Activated naive CD8-positive, alpha-beta T cell treated with anti-CD3 and anti-CD28 coated beads for 36 hours (primary cell): ENCODE measurements at regions not wholly inside any gene's neighbourhood (a gene's known extent, or its start where the extent isn't known, plus 50 kb on each side); places are given as distances from the start of the nearest gene placed in this dataset.

Experiments used
- DNase-seq: peaks from one replicate; pipeline ENCODE4 v3.0.0; 2021
- H3K27ac Mint-ChIP-seq: one replicate; pipeline ENCODE4 v1.8.0; 2022; ENCODE audit warnings: mild to moderate bottlenecking, moderate library complexity, mixed read lengths
- H3K27me3 Mint-ChIP-seq: one replicate; pipeline ENCODE4 v1.8.0; 2022; ENCODE audit warnings: mild to moderate bottlenecking, mixed read lengths
- H3K36me3 Mint-ChIP-seq: one replicate; pipeline ENCODE4 v1.8.0; 2021; ENCODE audit warnings: mild to moderate bottlenecking, mixed read lengths
- H3K4me1 Mint-ChIP-seq: one replicate; pipeline ENCODE4 v1.8.0; 2021; ENCODE audit warnings: mixed read lengths
- H3K4me3 Mint-ChIP-seq: one replicate; pipeline ENCODE4 v1.8.0; 2022; ENCODE audit warnings: mild to moderate bottlenecking, moderate library complexity, mixed read lengths
- H3K9me3 Mint-ChIP-seq: one replicate; pipeline ENCODE4 v1.8.0; 2022; ENCODE audit warnings: mixed read lengths

- no peaks in the 10 kb centered on the region for H3K27me3 Mint-ChIP-seq
- no peak overlapping the region for H3K27ac Mint-ChIP-seq
- no peak for DNase-seq
- H3K4me3 Mint-ChIP-seq = no peak overlapping the region
- no peaks in the 10 kb centered on the region for H3K9me3 Mint-ChIP-seq
- H3K4me1 Mint-ChIP-seq = no peaks in the 10 kb centered on the region
- no peaks in the 10 kb centered on the region for H3K36me3 Mint-ChIP-seq
Observed at GRCh38 chr1:218851586-218851985, 322.1 kb upstream of the LYPLAL1 start.

GRCh38 chr1:218852527-218852926, 321.2 kb upstream of the LYPLAL1 start:
- H3K9me3 Mint-ChIP-seq = no peaks in the 10 kb centered on the region

GRCh38 chr1:218863987-218864386, 309.7 kb upstream of the LYPLAL1 start:
- Mint-ChIP-seq H3K4me3 (no peak overlapping the region), H3K27me3 (no peaks in the 10 kb centered on the region), H3K4me1 (no peaks in the 10 kb centered on the region), H3K9me3 (peaks cover 1% of the 10 kb centered on the region), H3K36me3 (no peaks in the 10 kb centered on the region), H3K27ac (no peak overlapping the region)
- no peak for DNase-seq

More at GRCh38 chr1:218852527-218852926, 321.2 kb upstream of the LYPLAL1 start:
- no peak for DNase-seq
- no peak overlapping the region for H3K27ac Mint-ChIP-seq
- no peaks in the 10 kb centered on the region for H3K27me3 Mint-ChIP-seq
- no peak overlapping the region for H3K4me3 Mint-ChIP-seq
- H3K4me1 Mint-ChIP-seq = no peaks in the 10 kb centered on the region
- no peaks in the 10 kb centered on the region for H3K36me3 Mint-ChIP-seq

GRCh38 chr1:218865591-218865990, 308.1 kb upstream of the LYPLAL1 start:
- Mint-ChIP-seq H3K4me3 (no peak overlapping the region), H3K9me3 (peaks cover 1% of the 10 kb centered on the region), H3K27me3 (no peaks in the 10 kb centered on the region), H3K4me1 (no peaks in the 10 kb centered on the region), H3K27ac (no peak overlapping the region), H3K36me3 (no peaks in the 10 kb centered on the region)
- no peak for DNase-seq

GRCh38 chr1:218866507-218866906, 307.2 kb upstream of the LYPLAL1 start:
- H3K36me3 Mint-ChIP-seq = no peaks in the 10 kb centered on the region
- H3K4me3 Mint-ChIP-seq = no peak overlapping the region
- no peak for DNase-seq
- peaks cover 1% of the 10 kb centered on the region for H3K9me3 Mint-ChIP-seq
- no peak overlapping the region for H3K27ac Mint-ChIP-seq
- H3K4me1 Mint-ChIP-seq = no peaks in the 10 kb centered on the region
- no peaks in the 10 kb centered on the region for H3K27me3 Mint-ChIP-seq

GRCh38 chr1:218867066-218867465, 306.6 kb upstream of the LYPLAL1 start:
- DNase-seq = no peak
- Mint-ChIP-seq H3K9me3 (peaks cover 1% of the 10 kb centered on the region), H3K4me3 (no peak overlapping the region), H3K27me3 (no peaks in the 10 kb centered on the region), H3K4me1 (no peaks in the 10 kb centered on the region), H3K27ac (no peak overlapping the region), H3K36me3 (no peaks in the 10 kb centered on the region)

GRCh38 chr1:218867941-218868626, 305.6 kb upstream of the LYPLAL1 start:
- H3K4me3 Mint-ChIP-seq = no peak overlapping the region
- no peaks in the 10 kb centered on the region for H3K36me3 Mint-ChIP-seq
- H3K27ac Mint-ChIP-seq = no peak overlapping the region
- H3K27me3 Mint-ChIP-seq = no peaks in the 10 kb centered on the region
- no peak for DNase-seq
- no peaks in the 10 kb centered on the region for H3K4me1 Mint-ChIP-seq
- H3K9me3 Mint-ChIP-seq = peaks cover 1% of the 10 kb centered on the region

- Mint-ChIP-seq H3K27me3 (no peaks in the 10 kb centered on the region), H3K4me3 (no peak overlapping the region), H3K9me3 (peaks cover 1% of the 10 kb centered on the region), H3K27ac (no peak overlapping the region), H3K36me3 (no peaks in the 10 kb centered on the region), H3K4me1 (no peaks in the 10 kb centered on the region)
- no peak for DNase-seq
Observed at GRCh38 chr1:218869276-218869675, 304.4 kb upstream of the LYPLAL1 start.

GRCh38 chr1:218872026-218872425, 301.7 kb upstream of the LYPLAL1 start:
- Mint-ChIP-seq H3K36me3 (no peaks in the 10 kb centered on the region), H3K4me3 (no peak overlapping the region), H3K27ac (no peak overlapping the region), H3K9me3 (no peaks in the 10 kb centered on the region), H3K27me3 (no peaks in the 10 kb centered on the region), H3K4me1 (no peaks in the 10 kb centered on the region)
- no peak for DNase-seq

- DNase-seq = no peak
- Mint-ChIP-seq H3K27me3 (no peaks in the 10 kb centered on the region), H3K4me3 (no peak overlapping the region)
Observed at GRCh38 chr1:218872928-218873327, 300.8 kb upstream of the LYPLAL1 start.

GRCh38 chr1:218874313-218874712, 299.4 kb upstream of the LYPLAL1 start:
- H3K4me3 Mint-ChIP-seq = no peak overlapping the region

More at GRCh38 chr1:218872928-218873327, 300.8 kb upstream of the LYPLAL1 start:
- Mint-ChIP-seq H3K9me3 (no peaks in the 10 kb centered on the region), H3K36me3 (no peaks in the 10 kb centered on the region), H3K27ac (no peak overlapping the region), H3K4me1 (no peaks in the 10 kb centered on the region)

GRCh38 chr1:218874801-218875400, 298.8 kb upstream of the LYPLAL1 start:
- no peak for DNase-seq
- Mint-ChIP-seq H3K9me3 (no peaks in the 10 kb centered on the region), H3K36me3 (no peaks in the 10 kb centered on the region), H3K27me3 (no peaks in the 10 kb centered on the region), H3K4me1 (no peaks in the 10 kb centered on the region), H3K27ac (no peak overlapping the region), H3K4me3 (no peak overlapping the region)

More at GRCh38 chr1:218874313-218874712, 299.4 kb upstream of the LYPLAL1 start:
- Mint-ChIP-seq H3K27me3 (no peaks in the 10 kb centered on the region), H3K4me1 (no peaks in the 10 kb centered on the region), H3K36me3 (no peaks in the 10 kb centered on the region), H3K9me3 (no peaks in the 10 kb centered on the region), H3K27ac (no peak overlapping the region)
- DNase-seq = no peak

- no peaks in the 10 kb centered on the region for H3K27me3 Mint-ChIP-seq
- H3K4me3 Mint-ChIP-seq = no peak overlapping the region
- H3K36me3 Mint-ChIP-seq = no peaks in the 10 kb centered on the region
- H3K27ac Mint-ChIP-seq = no peak overlapping the region
- DNase-seq = no peak
- no peaks in the 10 kb centered on the region for H3K9me3 Mint-ChIP-seq
- no peaks in the 10 kb centered on the region for H3K4me1 Mint-ChIP-seq
Observed at GRCh38 chr1:218878369-218878768, 295.3 kb upstream of the LYPLAL1 start.

- no peaks in the 10 kb centered on the region for H3K9me3 Mint-ChIP-seq
- no peaks in the 10 kb centered on the region for H3K4me1 Mint-ChIP-seq
- no peak overlapping the region for H3K27ac Mint-ChIP-seq
- H3K36me3 Mint-ChIP-seq = no peaks in the 10 kb centered on the region
- DNase-seq = no peak
- no peak overlapping the region for H3K4me3 Mint-ChIP-seq
- H3K27me3 Mint-ChIP-seq = no peaks in the 10 kb centered on the region
Observed at GRCh38 chr1:218880484-218881060, 293.1 kb upstream of the LYPLAL1 start.

- Mint-ChIP-seq H3K27me3 (no peaks in the 10 kb centered on the region), H3K9me3 (no peaks in the 10 kb centered on the region), H3K27ac (no peak overlapping the region), H3K36me3 (no peaks in the 10 kb centered on the region), H3K4me3 (no peak overlapping the region), H3K4me1 (no peaks in the 10 kb centered on the region)
- DNase-seq = no peak
Observed at GRCh38 chr1:218882454-218882853, 291.2 kb upstream of the LYPLAL1 start.
